HepG2 (cell line): ENCODE measurements at regions not wholly inside any gene's neighbourhood (a gene's known extent, or its start where the extent isn't known, plus 50 kb on each side); places are given as distances from the start of the nearest gene placed in this dataset.

Source experiments
- ATAC-seq: fragments of 200-7000 bp; cut with Tn5 transposase; 3 replicates; pipeline ENCODE4 v1.9.1; 2020; ENCODE audit warnings: mild to moderate bottlenecking, moderate library complexity
- BruUV-seq: library from RNA; stranded (reverse); fragments of 400-500 nt; replicated peaks from 2 replicates; lab custom pipeline; 2021; lab: Mats Ljungman, UMichigan
- CTCF ChIA-PET: fragments of 300-600 bp; formaldehyde crosslinking; extraction: SDS; loops from one replicate; lab custom pipeline; 2021; ENCODE audit warnings: low total read pairs, inconsistent platforms, low intra/inter-chr PET ratio; lab: Yijun Ruan, JAX
- POLR2A ChIA-PET: fragments of 350-600 bp; sonication (Branson Sonifier 250); formaldehyde crosslinking; loops from one replicate; lab custom pipeline; 2020; ENCODE audit warnings: antibody characterized with exemption, inconsistent platforms; lab: Yijun Ruan, JAX
- DNase-seq: peaks from one replicate; pipeline ENCODE4 v3.0.0-alpha.2; 2015; ENCODE audit warnings: low spot score
- FAIRE-seq: peaks from 3 replicates; lab custom pipeline; 2011; peaks lifted over from hg19 to GRCh38; lab: Jason Lieb, UNC
- H2AFZ ChIP-seq: one replicate; pipeline ENCODE4 v1.6.1; 2011; ENCODE audit warnings: low read length, inconsistent platforms
- H3K27ac ChIP-seq: fragments of 300-600 bp; 3 replicates; pipeline ENCODE4 v1.8.0; 2011; ENCODE audit warnings: mixed run types, mild to moderate bottlenecking, mixed read lengths, low read length, inconsistent platforms; ENCODE audit not compliant: insufficient read depth; ENCODE audit errors: extremely low read length
- H3K27me3 ChIP-seq, 2 experiments: fragments of 200-600 bp in 1 of 2; 2 replicates in 1 of 2; 3 replicates in 1 of 2; pipeline versions ENCODE4 v1.6.0 to v1.8.0; 2011; ENCODE audit warnings: low read length in 2 of 2, mild to moderate bottlenecking in 2 of 2, moderate library complexity in 2 of 2, inconsistent platforms in 1 of 2; ENCODE audit not compliant: insufficient read depth in 2 of 2, control insufficient read depth in 1 of 2
- H3K36me3 ChIP-seq, 2 experiments: fragments of 200-600 bp in 1 of 2; replicated peaks in 1 of 2; 2 replicates in 1 of 2; 3 replicates in 1 of 2; pipeline versions ENCODE4 v1.5.1 to v1.8.0; 2011; ENCODE audit warnings: low read length in 2 of 2, inconsistent platforms in 1 of 2; ENCODE audit not compliant: insufficient read depth in 2 of 2, control insufficient read depth in 1 of 2
- H3K4me1 ChIP-seq: 2 replicates; pipeline ENCODE4 v1.5.1; 2012; ENCODE audit warnings: low read length, inconsistent platforms; ENCODE audit not compliant: insufficient read depth
- H3K4me2 ChIP-seq: 2 replicates; pipeline ENCODE4 v1.6.0; 2011; ENCODE audit warnings: low read depth, low read length, inconsistent platforms
- H3K4me3 ChIP-seq, 3 experiments: fragments of 200-600 bp in 1 of 3; sonication (generic), shearing (Covaris generic) in 1 of 3; replicated peaks in 1 of 3; 2 replicates each; pipeline ENCODE4 v1.5.1; 2011 to 2016; ENCODE audit warnings: low read length in 3 of 3, inconsistent platforms in 2 of 3, low read depth in 2 of 3, mild to moderate bottlenecking in 2 of 3, control low read depth in 1 of 3, mixed read lengths in 1 of 3; ENCODE audit not compliant: insufficient read depth in 1 of 3
- H3K79me2 ChIP-seq: one replicate; pipeline ENCODE4 v1.6.1; 2011; ENCODE audit warnings: low read length, inconsistent platforms; ENCODE audit not compliant: insufficient read depth
- H3K9ac ChIP-seq: 2 replicates; pipeline ENCODE4 v1.6.0; 2011; ENCODE audit warnings: mild to moderate bottlenecking, low read depth, low read length, inconsistent platforms; ENCODE audit not compliant: insufficient read depth
- H3K9me3 ChIP-seq: 2 replicates; pipeline ENCODE4 v1.5.1; 2012; ENCODE audit warnings: mild to moderate bottlenecking, low read length
- H4K20me1 ChIP-seq: 2 replicates; pipeline ENCODE4 v1.6.0; 2011; ENCODE audit warnings: inconsistent platforms, mild to moderate bottlenecking, low read length, moderate library complexity; ENCODE audit not compliant: insufficient read depth
- FUBP1 ChIP-seq: sonication (generic); formaldehyde crosslinking; IDR thresholded peaks from 2 replicates; pipeline ENCODE4 v1.5.1; 2020; ENCODE audit warnings: missing genetic modification reagents, mild to moderate bottlenecking, borderline replicate concordance
- KLF13 ChIP-seq: sonication (generic); formaldehyde crosslinking; IDR thresholded peaks from 2 replicates; pipeline ENCODE4 v1.4.0; 2020; ENCODE audit warnings: mild to moderate bottlenecking, missing genetic modification reagents
- NFAT5 ChIP-seq: sonication (generic); formaldehyde crosslinking; IDR thresholded peaks from 2 replicates; pipeline ENCODE4 v1.4.0; 2020; ENCODE audit warnings: missing genetic modification reagents
- UBTF ChIP-seq: sonication (generic); formaldehyde crosslinking; IDR thresholded peaks from 2 replicates; pipeline ENCODE4 v1.4.0; 2020; ENCODE audit warnings: mild to moderate bottlenecking, missing genetic modification reagents
- YY1 ChIP-seq: IDR thresholded peaks from 2 replicates; pipeline ENCODE4 v1.6.1; 2011; ENCODE audit warnings: low read length, low read depth, moderate library complexity, mild to moderate bottlenecking; ENCODE audit not compliant: insufficient read depth, insufficient replicate concordance
- ZBTB42 ChIP-seq: sonication (generic); formaldehyde crosslinking; IDR thresholded peaks from 2 replicates; pipeline ENCODE4 v1.5.0; 2020; ENCODE audit warnings: mild to moderate bottlenecking, missing genetic modification reagents
- WGBS: methylation state at CpG from one replicate; pipeline ENCODE4 v1.1.6; 2017; ENCODE audit warnings: low lambda C conversion rate; 5-methylcytosine and 5-hydroxymethylcytosine counted together
- in situ Hi-C: cut with HindIII; loops from 2 replicates; pipeline ENCODE4 v1.10.0; 2017; ENCODE audit warnings: low pct_unique_long_range_greater_than_20kb; ENCODE audit not compliant: extremely low pct_ligation_motif_present
- intact Hi-C: fragments of 100-400 bp; cut with micrococcal nuclease; formaldehyde crosslinking; loops from one replicate; pipeline ENCODE4 v1.10.0; 2022; ENCODE audit not compliant: unreplicated experiment
- TF ChIP-seq, protein P1 (sequence below): sonication (generic); formaldehyde crosslinking; IDR thresholded peaks from 2 replicates; pipeline ENCODE4 v1.5.1; 2020; ENCODE audit warnings: missing genetic modification reagents, mild to moderate bottlenecking, borderline replicate concordance

GRCh38 chr14:45373877-45374276, 120.9 kb upstream of the MIS18BP1 start (continued):
- TF ChIP-seq NFAT5 (no peak), YY1 (no peak), FUBP1 (CRISPR knock-in tag) (no peak)

DNA sequence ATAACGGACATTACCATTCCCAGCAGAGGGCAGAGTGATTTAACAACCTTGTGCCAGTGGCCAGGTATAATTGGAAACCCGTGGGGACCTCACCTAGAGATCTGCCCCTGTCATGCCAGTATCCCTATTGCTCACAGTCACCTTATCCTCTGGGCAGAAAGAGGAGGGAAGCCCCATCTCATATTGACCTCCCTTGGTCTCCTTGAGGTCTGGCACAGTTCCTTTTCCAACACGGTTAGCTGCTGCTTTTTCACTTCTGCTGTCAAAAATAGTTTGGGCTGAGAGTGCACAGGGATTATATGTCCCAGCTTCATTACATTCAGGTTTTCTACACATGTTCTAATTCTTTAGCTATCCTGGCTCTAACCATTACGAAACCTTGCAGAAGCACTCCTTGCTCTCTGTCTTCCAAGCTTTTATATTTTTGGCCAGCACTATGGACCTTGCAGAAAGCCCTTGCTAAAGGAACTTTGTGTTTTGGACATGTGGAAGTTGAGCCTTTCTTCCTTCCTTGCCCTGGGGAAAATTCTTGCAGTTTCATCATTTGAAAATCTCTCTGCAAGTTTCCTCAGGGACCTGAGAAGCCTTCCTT, 111.7 kb upstream of the MIS18BP1 start:
- BruUV-seq = no TSS peak
- H3K9ac ChIP-seq = no peak overlapping the region
- no peak overlapping the region for H3K27ac ChIP-seq
- no peaks in the 10 kb centered on the region for H4K20me1 ChIP-seq
- FAIRE-seq = no peak
- no peaks in the 10 kb centered on the region for H3K27me3 ChIP-seq
- no peaks in the 10 kb centered on the region for H3K4me1 ChIP-seq
- H3K4me2 ChIP-seq = no peak overlapping the region
- H3K9me3 ChIP-seq = no peaks in the 10 kb centered on the region
- WGBS = 0% methylated on average over 3 of the region's 4 CpGs
- no peaks in the 10 kb centered on the region for H3K36me3 ChIP-seq
- POLR2A ChIA-PET = no interaction called here
- in situ Hi-C loops = no loop called here
- H3K4me3 ChIP-seq = no peak overlapping the region
- H2AFZ ChIP-seq = no peak overlapping the region
- intact Hi-C loops = no loop called here
- CTCF ChIA-PET = no interaction called here
- no peaks in the 10 kb centered on the region for H3K79me2 ChIP-seq
- no peak for ATAC-seq
- no peak for TF ChIP-seq ZBTB42 (CRISPR knock-in tag)
- TF ChIP-seq, protein P1, sequence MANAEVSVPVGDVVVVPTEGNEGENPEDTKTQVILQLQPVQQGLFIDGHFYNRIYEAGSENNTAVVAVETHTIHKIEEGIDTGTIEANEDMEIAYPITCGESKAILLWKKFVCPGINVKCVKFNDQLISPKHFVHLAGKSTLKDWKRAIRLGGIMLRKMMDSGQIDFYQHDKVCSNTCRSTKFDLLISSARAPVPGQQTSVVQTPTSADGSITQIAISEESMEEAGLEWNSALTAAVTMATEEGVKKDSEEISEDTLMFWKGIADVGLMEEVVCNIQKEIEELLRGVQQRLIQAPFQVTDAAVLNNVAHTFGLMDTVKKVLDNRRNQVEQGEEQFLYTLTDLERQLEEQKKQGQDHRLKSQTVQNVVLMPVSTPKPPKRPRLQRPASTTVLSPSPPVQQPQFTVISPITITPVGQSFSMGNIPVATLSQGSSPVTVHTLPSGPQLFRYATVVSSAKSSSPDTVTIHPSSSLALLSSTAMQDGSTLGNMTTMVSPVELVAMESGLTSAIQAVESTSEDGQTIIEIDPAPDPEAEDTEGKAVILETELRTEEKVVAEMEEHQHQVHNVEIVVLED (CRISPR knock-in tag) = no peak
- no peak for TF ChIP-seq UBTF (CRISPR knock-in tag)
- no peak for TF ChIP-seq KLF13 (CRISPR knock-in tag)
- no peak for DNase-seq
